A673 (cell line): ENCODE measurements at regions not wholly inside any gene's neighbourhood (a gene's known extent, or its start where the extent isn't known, plus 50 kb on each side); places are given as distances from the start of the nearest gene placed in this dataset.

Experiments used
- BruUV-seq: library from RNA; stranded (reverse); fragments of 400-500 nt; replicated peaks from 2 replicates; lab custom pipeline; 2021; lab: Mats Ljungman, UMichigan
- CTCF ChIA-PET: fragments of 300-600 bp; sonication (Branson Sonifier 250); formaldehyde crosslinking; loops from one replicate; lab custom pipeline; 2022; ENCODE audit warnings: antibody characterized with exemption; lab: Charles Lee
- POLR2A ChIA-PET: fragments of 300-600 bp; sonication (Branson Sonifier 250); formaldehyde crosslinking; loops from one replicate; lab custom pipeline; 2022; ENCODE audit warnings: antibody characterized with exemption; ENCODE audit not compliant: low non-redundant PET; lab: Charles Lee
- DNase-seq: peaks from one replicate; pipeline ENCODE4 v3.0.0-alpha.2; 2015; ENCODE audit warnings: low spot score
- H3K27ac ChIP-seq: fragments of 200-600 bp; sonication (generic); 2 replicates; pipeline ENCODE4 v1.5.1; 2016; ENCODE audit warnings: mixed run types, low read depth, mild to moderate bottlenecking, mixed read lengths, antibody characterized with exemption, low read length; ENCODE audit not compliant: poor library complexity, severe bottlenecking
- H3K27me3 ChIP-seq: fragments of 200-600 bp; sonication (generic); replicated peaks from 2 replicates; pipeline ENCODE4 v1.6.1; 2017; ENCODE audit warnings: mixed run types, low read depth, mild to moderate bottlenecking, mixed read lengths, antibody characterized with exemption, low read length; ENCODE audit not compliant: insufficient read depth, poor library complexity
- H3K36me3 ChIP-seq: fragments of 200-600 bp; sonication (generic); 2 replicates; pipeline ENCODE4 v1.6.1; 2016; ENCODE audit warnings: mixed run types, mild to moderate bottlenecking, mixed read lengths, antibody characterized with exemption, low read length; ENCODE audit not compliant: insufficient read depth, poor library complexity, severe bottlenecking
- H3K4me1 ChIP-seq: fragments of 200-600 bp; sonication (generic); 2 replicates; pipeline ENCODE4 v1.6.1; 2017; ENCODE audit warnings: mixed run types, mild to moderate bottlenecking, mixed read lengths, antibody characterized with exemption, low read length; ENCODE audit not compliant: insufficient read depth, poor library complexity, severe bottlenecking
- H3K4me3 ChIP-seq: fragments of 200-600 bp; sonication (generic); 2 replicates; pipeline ENCODE4 v1.5.1; 2016; ENCODE audit warnings: low read depth, mixed run types, mild to moderate bottlenecking, mixed read lengths, low read length; ENCODE audit not compliant: poor library complexity, severe bottlenecking
- H3K9me3 ChIP-seq: fragments of 200-600 bp; sonication (generic); 2 replicates; pipeline ENCODE4 v1.6.1; 2016; ENCODE audit warnings: mixed run types, low read depth, mild to moderate bottlenecking, mixed read lengths, antibody characterized with exemption, low read length; ENCODE audit not compliant: poor library complexity, severe bottlenecking
- CTCF ChIP-seq: fragments of 300-800, 200-600 bp; sonication (generic); conservative IDR thresholded peaks from 2 replicates; pipeline ENCODE4 v1.5.1; 2017; ENCODE audit warnings: low read depth, mild to moderate bottlenecking, antibody characterized with exemption, low read length, moderate library complexity, mixed read lengths
- EZH2 ChIP-seq: fragments of 200-600 bp; sonication (generic); IDR thresholded peaks from 2 replicates; pipeline ENCODE4 v1.6.1; 2017; ENCODE audit warnings: borderline replicate concordance, low read depth, mild to moderate bottlenecking, mixed read lengths, antibody characterized with exemption, low read length; ENCODE audit not compliant: poor library complexity, severe bottlenecking
- intact Hi-C: fragments of 100-400 bp; cut with micrococcal nuclease; formaldehyde crosslinking; loops from one replicate; pipeline ENCODE4 v1.10.0; 2022; ENCODE audit not compliant: unreplicated experiment

GRCh38 chr11:38988908-38989307 lies 2390.9 kb upstream of the RAG2 start:
- POLR2A ChIA-PET = no interaction called here
- TF ChIP-seq CTCF (no peak), EZH2 (no peak)
- intact Hi-C loops = no loop called here

GRCh38 chr11:38972220-38972619 lies 2374.2 kb upstream of the RAG2 start:
- peaks cover 20% of the 10 kb centered on the region for H3K4me1 ChIP-seq
- no peak overlapping the region for H3K4me3 ChIP-seq
- intact Hi-C loops = no loop called here
- ChIA-PET CTCF (no interaction called here), POLR2A (no interaction called here)
- DNase-seq = peak; percentile 81
- H3K27me3 ChIP-seq = no peaks in the 10 kb centered on the region
- no peaks in the 10 kb centered on the region for H3K9me3 ChIP-seq
- BruUV-seq = no TSS peak
- H3K27ac ChIP-seq = no peak overlapping the region
- TF ChIP-seq EZH2 = no peak
- no peak for TF ChIP-seq CTCF
- no peaks in the 10 kb centered on the region for H3K36me3 ChIP-seq

More at GRCh38 chr11:38988908-38989307, 2390.9 kb upstream of the RAG2 start:
- H3K27me3 ChIP-seq = no peaks in the 10 kb centered on the region
- CTCF ChIA-PET = no interaction called here
- H3K27ac ChIP-seq = no peak overlapping the region
- peaks cover 13% of the 10 kb centered on the region for H3K9me3 ChIP-seq
- DNase-seq = no peak
- H3K36me3 ChIP-seq = no peaks in the 10 kb centered on the region
- no peak overlapping the region for H3K4me3 ChIP-seq
- H3K4me1 ChIP-seq = no peaks in the 10 kb centered on the region
- BruUV-seq = no TSS peak

- BruUV-seq = no TSS peak
Observed at GRCh38 chr11:38971141-38971540, 2373.1 kb upstream of the RAG2 start.

More at GRCh38 chr11:38971141-38971540, 2373.1 kb upstream of the RAG2 start:
- no peak for TF ChIP-seq EZH2
- no peak for TF ChIP-seq CTCF
- no peaks in the 10 kb centered on the region for H3K36me3 ChIP-seq
- H3K9me3 ChIP-seq = no peaks in the 10 kb centered on the region
- no peak overlapping the region for H3K4me3 ChIP-seq
- no peak overlapping the region for H3K27ac ChIP-seq
- H3K27me3 ChIP-seq = no peaks in the 10 kb centered on the region
- ChIA-PET CTCF (no interaction called here), POLR2A (no interaction called here)
- DNase-seq = no peak
- H3K4me1 ChIP-seq = peaks cover 20% of the 10 kb centered on the region
- intact Hi-C loops = no loop called here
